Osteocyte (in vitro differentiated cells): ENCODE measurements at regions not wholly inside any gene's neighbourhood (a gene's known extent, or its start where the extent isn't known, plus 50 kb on each side); places are given as distances from the start of the nearest gene placed in this dataset.
"Not testable (repeated sequence)": the region's sequence is repeated elsewhere in the genome, so short reads cannot be mapped to it uniquely, and the experiment has no call there.

Source experiments
- DNase-seq: peaks from one replicate; pipeline ENCODE4 v3.0.0; 2021; ENCODE audit warnings: mixed read lengths; ENCODE audit not compliant: unreplicated experiment; ENCODE audit errors: extremely low spot score
- H3K27ac Mint-ChIP-seq: one replicate; pipeline ENCODE4 v1.8.0; 2021; ENCODE audit warnings: mild to moderate bottlenecking, mixed read lengths; ENCODE audit not compliant: unreplicated experiment
- H3K27me3 Mint-ChIP-seq: one replicate; pipeline ENCODE4 v1.8.0; 2021; ENCODE audit warnings: mixed read lengths; ENCODE audit not compliant: unreplicated experiment
- H3K36me3 Mint-ChIP-seq: one replicate; pipeline ENCODE4 v1.8.0; 2021; ENCODE audit warnings: mixed read lengths; ENCODE audit not compliant: unreplicated experiment
- H3K4me1 Mint-ChIP-seq: one replicate; pipeline ENCODE4 v1.8.0; 2021; ENCODE audit warnings: mixed read lengths; ENCODE audit not compliant: unreplicated experiment
- H3K4me3 Mint-ChIP-seq: one replicate; pipeline ENCODE4 v1.8.0; 2021; ENCODE audit warnings: mild to moderate bottlenecking, moderate library complexity, mixed read lengths; ENCODE audit not compliant: unreplicated experiment
- H3K9me3 Mint-ChIP-seq: one replicate; pipeline ENCODE4 v1.8.0; 2021; ENCODE audit warnings: mixed read lengths; ENCODE audit not compliant: unreplicated experiment
- TF ChIP-seq, protein P1 (sequence below): fragments of 200-600 bp; sonication (generic); IDR thresholded peaks from 2 replicates; pipeline ENCODE4 v1.5.0; 2021; ENCODE audit warnings: antibody characterized with exemption, mild to moderate bottlenecking, moderate library complexity

DNA sequence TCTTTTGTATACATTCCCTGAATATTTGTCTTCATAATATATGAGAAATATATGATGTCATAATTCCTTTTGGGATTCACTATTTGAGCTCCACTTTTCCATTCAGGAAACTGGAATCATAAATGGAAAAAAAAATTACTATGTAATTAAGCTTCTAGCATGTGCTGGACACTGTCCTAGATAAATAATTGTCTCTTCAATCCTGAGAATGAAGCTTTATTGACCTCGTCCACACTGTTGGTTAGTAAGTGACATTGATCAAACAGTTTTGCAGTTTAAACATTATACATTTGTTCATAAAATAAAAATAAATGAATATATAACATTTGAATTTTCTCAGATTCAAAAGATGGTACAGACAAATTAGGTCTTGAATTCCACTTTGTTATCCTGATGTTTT lies 1691.2 kb downstream of the LRRC4C start:
- DNase-seq = no peak
- TF ChIP-seq, protein P1, sequence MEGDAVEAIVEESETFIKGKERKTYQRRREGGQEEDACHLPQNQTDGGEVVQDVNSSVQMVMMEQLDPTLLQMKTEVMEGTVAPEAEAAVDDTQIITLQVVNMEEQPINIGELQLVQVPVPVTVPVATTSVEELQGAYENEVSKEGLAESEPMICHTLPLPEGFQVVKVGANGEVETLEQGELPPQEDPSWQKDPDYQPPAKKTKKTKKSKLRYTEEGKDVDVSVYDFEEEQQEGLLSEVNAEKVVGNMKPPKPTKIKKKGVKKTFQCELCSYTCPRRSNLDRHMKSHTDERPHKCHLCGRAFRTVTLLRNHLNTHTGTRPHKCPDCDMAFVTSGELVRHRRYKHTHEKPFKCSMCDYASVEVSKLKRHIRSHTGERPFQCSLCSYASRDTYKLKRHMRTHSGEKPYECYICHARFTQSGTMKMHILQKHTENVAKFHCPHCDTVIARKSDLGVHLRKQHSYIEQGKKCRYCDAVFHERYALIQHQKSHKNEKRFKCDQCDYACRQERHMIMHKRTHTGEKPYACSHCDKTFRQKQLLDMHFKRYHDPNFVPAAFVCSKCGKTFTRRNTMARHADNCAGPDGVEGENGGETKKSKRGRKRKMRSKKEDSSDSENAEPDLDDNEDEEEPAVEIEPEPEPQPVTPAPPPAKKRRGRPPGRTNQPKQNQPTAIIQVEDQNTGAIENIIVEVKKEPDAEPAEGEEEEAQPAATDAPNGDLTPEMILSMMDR = no peak
- H3K4me1 Mint-ChIP-seq = no peaks in the 10 kb centered on the region

DNA sequence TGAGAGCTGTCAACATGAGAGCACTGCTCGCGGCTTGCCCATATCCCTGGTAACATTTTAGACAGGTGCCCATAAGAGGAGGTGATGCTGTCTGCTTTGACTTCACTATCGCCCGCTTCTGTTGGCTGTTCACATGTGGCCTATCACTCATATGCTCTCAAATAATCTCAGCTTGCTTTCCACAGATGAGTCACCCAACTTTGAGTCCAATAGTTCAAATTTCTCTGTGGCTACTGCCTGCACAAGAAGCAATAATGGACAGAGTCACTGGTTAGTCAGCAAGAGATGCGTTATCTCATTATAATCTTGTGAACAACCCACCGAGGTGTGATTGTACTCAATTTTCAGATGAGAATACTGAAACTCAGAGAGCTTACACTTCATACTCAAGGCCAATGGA lies 1714.1 kb downstream of the LRRC4C start:
- TF ChIP-seq, protein P1 = no peak
- Mint-ChIP-seq H3K27me3 (no peaks in the 10 kb centered on the region), H3K4me3 (no peak overlapping the region), H3K9me3 (peaks cover 27% of the 10 kb centered on the region), H3K36me3 (no peaks in the 10 kb centered on the region), H3K4me1 (no peaks in the 10 kb centered on the region), H3K27ac (no peak overlapping the region)
- DNase-seq = no peak

More for the DNA sequence above, 1691.2 kb downstream of the LRRC4C start:
- H3K27ac Mint-ChIP-seq = no peak overlapping the region
- H3K36me3 Mint-ChIP-seq = no peaks in the 10 kb centered on the region
- no peak overlapping the region for H3K4me3 Mint-ChIP-seq
- H3K27me3 Mint-ChIP-seq = no peaks in the 10 kb centered on the region
- peaks cover 28% of the 10 kb centered on the region for H3K9me3 Mint-ChIP-seq

- Mint-ChIP-seq H3K4me1 (no peaks in the 10 kb centered on the region), H3K9me3 (peaks cover 13% of the 10 kb centered on the region), H3K27ac (no peak overlapping the region), H3K36me3 (no peaks in the 10 kb centered on the region), H3K4me3 (no peak overlapping the region), H3K27me3 (no peaks in the 10 kb centered on the region)
- DNase-seq = no peak
- TF ChIP-seq, protein P1 = no peak
Measured at GRCh38 chr11:39741066-39741465, 1718.4 kb downstream of the LRRC4C start.

GRCh38 chr11:39736351-39736750 lies 1723.1 kb downstream of the LRRC4C start:
- H3K4me3 Mint-ChIP-seq, H3K36me3 Mint-ChIP-seq: not testable (repeated sequence)

DNA sequence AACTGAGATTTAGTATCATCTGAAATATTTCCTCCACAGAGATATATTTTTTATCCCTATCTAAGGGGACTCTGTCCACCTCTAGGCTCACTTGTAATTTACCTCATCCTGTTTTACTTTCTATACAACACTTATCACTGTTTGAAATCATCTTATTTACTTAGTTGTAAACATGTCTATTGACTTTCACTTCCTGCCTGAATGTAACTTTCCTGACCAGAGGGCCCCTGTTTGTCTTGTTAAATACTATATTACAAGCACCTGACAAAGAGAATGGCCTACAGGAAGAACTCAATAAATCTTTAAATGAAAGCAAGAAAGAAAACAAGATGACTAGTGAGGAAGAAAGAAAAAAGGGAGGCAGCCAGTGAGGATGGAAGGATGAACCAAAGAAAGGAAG lies 1727.5 kb downstream of the LRRC4C start:
- DNase-seq = no peak
- no peak overlapping the region for H3K4me3 Mint-ChIP-seq
- H3K36me3 Mint-ChIP-seq = no peaks in the 10 kb centered on the region
- TF ChIP-seq, protein P1 = no peak
- no peaks in the 10 kb centered on the region for H3K27me3 Mint-ChIP-seq
- H3K9me3 Mint-ChIP-seq = peaks cover 35% of the 10 kb centered on the region
- no peak overlapping the region for H3K27ac Mint-ChIP-seq
- H3K4me1 Mint-ChIP-seq = no peaks in the 10 kb centered on the region

More at GRCh38 chr11:39736351-39736750, 1723.1 kb downstream of the LRRC4C start:
- not testable (repeated sequence) for H3K27ac Mint-ChIP-seq, DNase-seq, H3K27me3 Mint-ChIP-seq, H3K4me1 Mint-ChIP-seq
- H3K9me3 Mint-ChIP-seq = peaks cover 26% of the 10 kb centered on the region

GRCh38 chr11:39725081-39725480 lies 1734.4 kb downstream of the LRRC4C start:
- TF ChIP-seq, protein P1 = no peak
- H3K27me3 Mint-ChIP-seq = no peaks in the 10 kb centered on the region
- no peak overlapping the region for H3K27ac Mint-ChIP-seq
- no peak overlapping the region for H3K4me3 Mint-ChIP-seq
- no peaks in the 10 kb centered on the region for H3K4me1 Mint-ChIP-seq
- H3K36me3 Mint-ChIP-seq = no peaks in the 10 kb centered on the region
- DNase-seq = no peak
- peaks cover 9% of the 10 kb centered on the region for H3K9me3 Mint-ChIP-seq
